Inflammatory macrophage treated with lipopolysaccharide for 4 hours (primary cell): ENCODE measurements at regions not wholly inside any gene's neighbourhood (a gene's known extent, or its start where the extent isn't known, plus 50 kb on each side); places are given as distances from the start of the nearest gene placed in this dataset.
"Not testable (repeated sequence)": the region's sequence is repeated elsewhere in the genome, so short reads cannot be mapped to it uniquely, and the experiment has no call there.

ENCODE experiments used
- DNase-seq: peaks from one replicate; pipeline ENCODE4 v3.0.0-alpha.2; 2020

DNA sequence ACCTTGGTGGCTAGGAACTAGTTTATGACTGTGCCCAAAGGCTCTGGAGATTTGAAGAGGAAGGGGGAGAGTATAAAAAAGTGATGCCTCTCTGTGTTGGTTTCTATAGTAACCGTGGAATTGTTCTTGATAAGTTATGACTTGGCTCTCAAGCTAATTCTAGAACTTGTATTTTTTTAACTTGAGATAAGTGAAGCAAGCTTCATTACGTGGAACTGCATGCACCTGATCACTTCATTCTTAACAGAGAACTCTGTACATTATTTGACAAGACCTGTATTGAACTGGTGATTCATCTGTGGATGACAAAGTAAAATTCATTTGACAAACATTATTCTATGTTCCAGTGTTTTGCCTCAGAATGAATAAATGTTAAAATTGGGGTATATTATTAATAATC, 1452.2 kb downstream of the REEP3 start:
- no peak for DNase-seq

DNA sequence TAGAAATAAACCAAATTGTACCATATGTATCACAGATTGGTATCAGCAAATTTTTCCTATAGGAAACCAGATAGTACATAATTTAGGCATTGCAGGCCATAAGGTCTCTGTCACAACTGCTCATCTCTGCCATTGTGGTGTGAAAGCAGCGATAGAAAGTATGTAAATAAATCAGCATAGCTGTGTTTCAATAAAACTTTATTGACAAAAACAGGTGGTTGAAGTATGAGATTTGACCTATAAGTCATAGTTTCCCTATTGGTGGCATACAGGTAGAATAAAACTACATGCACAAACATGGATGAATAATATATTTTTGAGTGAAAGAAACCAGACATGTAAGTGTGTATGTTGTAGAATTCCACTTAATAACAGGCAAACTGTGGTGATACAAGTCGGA, 1454.9 kb downstream of the REEP3 start:
- DNase-seq, result no peak

DNA sequence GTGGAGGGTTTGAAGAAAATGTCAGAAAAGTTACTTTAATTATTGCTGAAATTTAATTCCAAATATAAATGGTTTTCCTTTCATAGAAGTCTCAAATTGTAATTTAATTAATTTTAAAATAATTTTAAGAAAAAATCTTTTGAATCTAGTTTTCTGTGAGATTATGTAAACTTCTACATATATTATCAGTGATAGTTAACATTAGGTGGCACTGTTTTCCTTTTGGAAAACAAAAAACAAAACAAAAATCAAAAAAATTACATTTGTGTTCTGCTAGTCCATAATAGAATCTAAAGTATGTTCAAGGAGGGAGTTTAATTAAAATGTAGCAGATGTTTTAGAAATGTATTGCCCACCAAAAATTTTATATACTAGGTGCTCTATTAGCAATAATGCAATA, 1456.7 kb downstream of the REEP3 start:
- no peak for DNase-seq

DNA sequence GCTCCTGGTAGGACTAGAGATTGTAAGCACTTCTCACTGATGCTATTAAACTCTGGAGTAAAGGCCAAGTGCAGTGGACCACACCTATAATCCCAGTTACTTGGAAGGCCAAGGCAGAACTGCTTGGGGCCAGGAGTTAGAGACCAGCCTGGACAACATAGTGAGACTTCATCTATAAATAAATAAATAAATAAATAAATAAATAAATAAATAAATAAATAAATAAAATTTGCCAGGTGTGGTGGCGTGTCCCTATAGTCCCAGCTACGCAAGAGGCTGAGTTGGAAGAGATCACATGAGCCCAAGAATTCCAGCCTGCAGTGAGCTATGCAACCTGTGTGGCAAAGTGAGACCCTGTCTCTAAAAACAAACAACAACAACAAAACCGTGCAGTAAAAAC, 1475.7 kb downstream of the REEP3 start:
- DNase-seq, result no peak

DNA sequence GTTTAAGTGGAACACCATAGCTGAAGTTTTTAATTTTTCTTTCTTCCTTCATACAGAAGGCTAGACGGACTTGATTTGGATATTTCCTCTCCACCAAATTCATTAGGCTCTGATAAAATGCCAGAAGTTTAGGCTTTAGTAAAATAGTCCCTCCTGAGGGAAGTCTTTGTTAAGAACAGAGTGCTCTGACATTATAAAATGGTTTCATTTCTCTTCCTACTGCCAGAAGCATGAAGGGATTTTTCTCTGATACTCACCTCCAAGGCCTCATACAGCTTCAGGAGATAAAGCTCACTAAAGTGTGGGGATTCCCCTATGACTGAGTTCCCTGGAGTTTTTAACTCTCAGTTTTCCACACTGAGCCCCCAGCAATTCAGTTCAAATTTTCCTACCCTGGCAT, 1489.6 kb downstream of the REEP3 start:
- DNase-seq, result no peak

DNA sequence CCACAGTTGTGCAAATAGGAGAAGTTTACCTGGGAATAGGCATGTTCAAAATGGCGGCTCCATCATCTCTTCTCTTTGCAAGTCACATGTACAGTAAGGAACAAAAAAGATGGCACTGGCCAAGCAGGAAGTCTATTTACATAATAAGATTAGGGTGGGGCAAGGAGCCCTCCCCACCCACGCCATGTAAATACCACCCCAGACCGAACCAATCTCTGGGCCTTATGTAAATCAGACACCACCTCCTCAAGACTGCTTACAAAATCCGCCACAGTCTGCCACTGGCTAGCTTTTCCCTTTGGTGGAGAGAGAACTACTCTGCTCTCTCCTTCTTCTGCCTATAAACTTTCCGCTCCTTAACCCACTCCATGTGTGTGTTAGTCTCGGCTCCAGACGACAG, 1496.3 kb downstream of the REEP3 start:
- DNase-seq, result no peak

DNA sequence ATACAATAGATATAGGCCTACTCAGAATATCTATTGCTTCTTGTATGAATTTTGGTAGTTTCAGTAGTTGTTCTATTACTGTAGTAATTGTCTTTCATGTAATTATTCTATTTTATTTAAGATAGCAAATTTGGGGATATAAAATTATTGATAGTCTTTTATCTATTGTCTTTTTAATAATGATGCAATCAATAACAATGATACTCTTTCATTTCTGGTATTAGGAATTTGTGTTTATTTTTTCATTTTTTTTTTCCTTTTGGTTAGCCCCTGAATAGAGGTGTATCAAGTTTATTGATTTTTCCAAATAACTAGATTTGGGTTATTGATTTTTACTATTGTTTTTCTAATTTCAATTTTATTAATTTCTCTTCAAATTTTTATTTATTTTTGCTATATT, 1503.7 kb downstream of the REEP3 start:
- DNase-seq, result no peak

DNA sequence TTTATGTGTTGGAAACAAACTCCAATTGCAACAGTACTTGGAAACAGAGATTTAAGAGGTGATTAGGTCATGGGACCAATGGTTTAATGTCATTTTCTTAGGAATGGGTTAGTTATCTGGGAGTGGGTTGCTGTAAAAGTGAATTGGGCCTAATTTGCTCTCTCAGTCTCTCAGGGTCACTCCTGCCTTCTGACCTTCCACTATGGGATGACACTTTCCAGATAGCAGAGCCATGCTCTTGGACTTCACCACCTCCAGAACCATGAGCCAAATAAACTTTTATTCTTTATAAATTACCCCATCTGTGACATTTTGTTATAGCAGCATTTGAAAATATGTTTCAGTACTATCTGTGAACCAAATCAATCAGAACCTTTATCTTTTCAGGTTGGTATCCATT, 1509.1 kb downstream of the REEP3 start:
- no peak for DNase-seq

DNA sequence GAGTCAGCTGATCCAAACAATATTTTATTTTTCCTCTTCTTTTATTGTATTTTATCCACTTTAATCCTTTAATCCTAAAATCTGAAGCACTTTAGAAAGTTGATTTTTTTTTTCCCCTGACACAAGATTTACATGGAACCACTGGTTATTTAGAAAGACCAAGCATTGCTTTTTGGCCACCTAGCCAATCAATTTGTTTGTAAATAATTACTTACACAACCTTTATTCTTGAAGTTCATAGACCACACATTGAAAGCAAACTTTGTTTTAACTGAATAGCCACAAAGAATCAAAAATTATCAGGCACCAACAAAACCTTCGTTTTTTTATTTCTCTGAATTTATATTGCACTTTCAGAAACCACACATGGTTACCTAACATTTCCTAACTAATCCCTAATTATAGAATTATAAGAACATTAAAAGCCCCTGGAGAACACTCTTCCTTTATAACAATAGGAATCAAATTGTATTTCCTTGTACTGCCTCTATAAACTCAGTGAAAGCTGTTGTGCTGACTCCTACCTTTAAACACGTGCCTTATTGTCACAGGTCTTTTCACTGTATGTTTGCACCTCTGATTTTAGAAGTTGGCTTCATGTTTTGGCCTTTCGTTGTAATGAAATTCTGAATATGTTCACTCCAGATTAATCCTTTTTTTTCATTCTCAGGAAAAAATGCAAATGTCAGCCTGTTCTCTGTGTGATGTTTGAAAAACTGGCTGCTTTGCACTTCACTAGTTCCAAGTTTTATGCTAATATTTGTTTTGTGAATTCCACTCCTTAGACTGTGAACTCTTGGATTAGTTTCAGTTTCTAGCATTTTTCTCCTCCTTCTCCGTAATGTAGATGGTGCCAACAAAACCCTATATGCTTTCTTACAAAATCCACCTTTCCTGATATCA, 1511.9 kb downstream of the REEP3 start:
- DNase-seq, result no peak

DNA sequence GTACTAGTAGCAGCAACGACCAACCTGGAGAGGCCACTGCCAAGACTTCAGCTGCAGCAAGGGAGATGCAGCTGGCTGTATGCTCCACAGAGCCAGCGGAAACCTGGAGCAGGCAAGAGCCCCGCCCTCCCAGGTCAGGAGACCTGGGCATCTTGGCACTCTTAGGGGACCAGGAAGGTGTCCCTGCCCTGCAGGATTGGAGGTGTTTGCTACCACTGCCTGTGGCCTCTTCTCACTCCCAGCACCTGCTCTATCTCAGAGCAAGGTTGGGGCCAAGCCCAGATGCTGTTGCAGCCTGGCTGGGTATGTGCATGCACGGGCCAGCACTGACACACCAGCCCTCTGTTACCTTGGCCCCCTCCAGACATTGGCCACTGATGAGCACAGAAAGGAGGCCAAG, 1512.8 kb downstream of the REEP3 start:
- no peak for DNase-seq

DNA sequence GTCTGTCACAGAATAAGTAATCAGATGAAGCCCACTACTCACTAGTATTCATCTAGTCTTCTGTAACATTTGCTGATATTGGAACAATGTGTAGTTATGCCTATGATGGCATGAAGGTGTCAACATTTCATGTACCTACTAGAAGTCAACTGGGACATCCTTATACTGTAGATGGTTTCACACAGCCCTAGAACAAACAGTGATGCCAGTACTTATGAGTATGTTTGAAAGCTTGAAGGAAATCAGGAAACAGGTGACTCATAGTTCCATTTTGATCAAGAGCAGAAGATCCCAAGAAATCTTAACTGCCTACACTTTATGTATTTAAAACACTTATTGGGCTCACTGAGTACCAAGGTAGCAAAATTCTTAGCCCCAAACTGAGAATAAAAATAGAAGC, 1519.6 kb downstream of the REEP3 start:
- DNase-seq, result no peak

DNA sequence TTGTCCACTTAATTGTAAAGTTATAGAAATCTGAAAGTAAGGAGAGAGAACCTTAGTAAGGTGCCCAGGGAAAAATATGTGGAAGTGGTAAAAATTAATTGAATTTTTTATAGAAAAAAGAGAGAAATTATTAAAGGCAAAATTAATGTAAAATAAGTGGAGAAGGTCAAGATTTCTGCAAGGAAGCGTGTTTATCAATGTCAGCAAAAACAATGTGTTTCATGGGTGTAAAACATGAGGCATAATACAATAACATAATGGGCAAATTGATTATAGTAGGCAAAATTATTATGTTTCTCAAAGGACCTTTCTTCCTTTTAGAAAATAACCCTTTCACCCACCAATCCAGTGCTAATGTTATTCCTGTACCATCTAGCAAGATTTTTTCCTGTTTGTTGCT, 1520.1 kb downstream of the REEP3 start:
- no peak for DNase-seq

DNA sequence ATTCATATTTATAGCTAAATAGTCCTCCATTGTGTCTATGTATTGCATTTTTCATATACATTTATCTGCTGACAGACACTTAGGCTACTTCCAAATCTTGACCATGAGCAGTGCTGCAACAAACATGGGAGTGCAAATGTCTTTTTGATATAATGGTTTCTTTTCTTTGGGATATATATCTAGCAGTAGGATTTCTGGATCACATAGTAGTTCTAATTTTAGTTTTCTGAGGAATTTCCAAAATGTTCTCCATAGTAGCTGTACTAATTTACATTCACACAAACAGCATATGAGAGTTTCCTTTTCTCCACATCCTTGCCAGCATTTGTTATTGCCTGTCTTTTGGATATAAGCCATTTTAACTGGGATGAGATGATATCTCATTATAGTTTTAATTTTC, 1521.3 kb downstream of the REEP3 start:
- DNase-seq, result no peak

DNA sequence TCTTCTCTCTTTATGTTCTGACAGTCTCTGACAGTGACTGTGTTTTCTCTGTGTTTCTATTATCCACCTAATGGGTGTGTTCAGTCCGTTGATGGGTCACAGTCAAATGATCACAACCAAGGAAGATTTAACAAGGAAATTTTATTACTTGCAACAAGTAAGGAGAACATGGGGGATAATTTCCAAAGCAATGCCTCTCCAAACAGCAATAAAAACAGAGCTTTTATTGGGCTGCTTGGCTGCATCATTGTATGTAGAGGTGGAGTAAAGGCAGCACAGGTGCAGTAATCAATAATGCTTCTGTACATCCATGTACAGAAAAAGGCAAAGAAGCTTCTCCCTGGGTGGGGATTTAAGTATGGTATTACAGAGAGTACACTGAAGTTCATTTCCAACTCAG, 1525.6 kb downstream of the REEP3 start:
- DNase-seq, result no peak

DNA sequence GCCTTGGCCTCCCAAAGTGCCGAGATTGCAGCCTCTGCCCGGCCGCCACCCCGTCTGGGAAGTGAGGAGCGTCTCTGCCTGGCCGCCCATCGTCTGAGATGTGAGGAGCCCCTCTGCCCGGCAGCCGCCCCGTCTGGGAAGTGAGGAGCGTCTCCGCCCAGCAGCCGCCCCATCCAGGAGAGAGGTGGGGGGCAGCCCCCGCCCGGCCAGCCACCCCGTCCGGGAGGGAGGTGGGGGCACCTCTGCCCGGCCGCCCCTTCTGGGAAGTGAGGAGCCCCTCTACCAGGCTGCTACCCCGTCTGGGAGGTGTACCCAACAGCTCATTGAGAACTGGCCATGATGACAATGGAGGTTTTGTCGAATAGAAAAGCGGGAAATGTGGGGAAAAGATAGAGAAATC, 1530.9 kb downstream of the REEP3 start:
- not testable (repeated sequence) for DNase-seq

DNA sequence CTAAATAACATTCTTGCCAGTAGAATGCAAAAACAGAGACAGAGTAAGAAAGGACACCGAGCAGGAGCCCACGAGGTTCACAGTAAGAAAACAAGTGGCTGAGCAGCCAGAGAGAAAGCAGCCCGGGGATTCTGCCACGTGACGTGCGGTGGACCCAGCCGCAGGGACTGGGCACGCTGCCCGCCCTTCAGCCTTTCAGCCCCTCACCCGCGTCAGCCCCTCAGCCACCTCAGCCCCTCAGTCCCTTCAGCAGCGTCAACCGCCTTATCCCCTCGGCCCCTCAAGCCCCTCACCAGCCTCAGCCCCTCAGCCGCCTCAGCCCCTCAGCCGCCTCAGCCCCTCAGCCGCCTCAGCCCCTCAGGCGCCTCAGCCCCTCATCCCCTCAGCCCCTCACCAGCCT, 1532.2 kb downstream of the REEP3 start:
- DNase-seq, result not testable (repeated sequence)

DNA sequence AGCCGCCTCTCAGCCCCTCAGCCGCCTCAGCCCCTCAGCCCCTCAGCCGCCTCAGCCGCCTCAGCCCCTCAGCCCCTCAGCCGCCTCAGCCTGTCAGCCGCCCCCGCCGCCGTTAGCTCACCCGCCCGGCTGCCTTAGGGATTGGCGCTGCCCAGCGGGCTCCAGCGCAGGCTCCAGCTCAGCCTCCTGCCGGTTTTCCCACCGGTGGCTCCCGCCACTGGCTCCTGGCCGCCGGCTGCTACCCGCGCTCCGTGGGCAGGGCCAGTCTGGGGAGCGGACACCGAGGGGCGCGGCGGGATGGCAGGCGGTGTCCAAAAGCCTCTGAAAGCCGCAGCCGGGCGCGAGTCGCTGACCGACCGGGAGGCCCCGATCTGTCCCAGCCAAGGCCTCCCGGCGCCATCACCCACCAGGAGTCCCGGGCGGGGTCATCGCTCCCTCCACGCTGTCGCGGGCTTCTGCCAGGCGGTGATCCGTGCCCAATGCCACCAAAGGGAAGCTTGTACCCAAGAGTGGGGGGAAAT, 1532.7 kb downstream of the REEP3 start:
- DNase-seq, result not testable (repeated sequence)

DNA sequence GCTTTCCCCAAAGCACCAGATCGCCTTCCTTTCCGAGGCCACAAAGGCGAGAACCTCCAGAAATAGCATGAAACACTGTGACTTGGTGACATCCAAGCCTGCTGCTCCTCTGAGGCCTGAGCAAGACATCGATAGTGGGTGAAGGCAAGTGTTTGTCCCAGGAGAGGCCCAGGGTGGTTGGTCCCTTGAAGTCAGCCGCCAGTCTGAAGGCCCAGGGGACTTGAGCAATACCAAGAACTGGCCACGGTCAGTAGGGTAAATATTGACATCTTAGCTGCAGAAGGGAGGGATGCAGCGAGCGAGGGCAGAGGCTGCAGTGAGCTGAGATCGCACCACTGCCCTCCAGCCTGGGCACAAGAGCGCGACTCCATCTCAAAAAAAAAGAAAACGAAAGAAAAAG, 1533.5 kb downstream of the REEP3 start:
- DNase-seq, result not testable (repeated sequence)

DNA sequence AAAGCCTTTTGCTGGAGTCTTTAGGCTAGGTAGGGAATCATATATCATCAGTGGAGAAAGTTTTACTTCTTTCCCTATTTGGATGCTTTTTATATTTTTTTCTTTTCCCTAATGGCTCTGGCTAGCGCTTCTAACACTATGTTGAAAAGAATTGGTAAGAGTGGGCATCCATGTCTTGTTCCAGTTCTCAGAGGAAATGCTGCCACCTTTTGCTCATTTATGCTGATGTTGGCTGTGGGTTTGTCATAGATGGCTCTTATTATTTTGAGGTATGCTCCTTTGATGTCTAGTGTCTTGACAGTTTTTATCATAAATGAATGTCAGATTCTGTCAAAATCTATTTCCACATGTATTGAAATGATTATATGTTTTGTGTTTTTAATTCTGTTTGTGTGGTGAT, 1544.1 kb downstream of the REEP3 start:
- DNase-seq, result no peak

DNA sequence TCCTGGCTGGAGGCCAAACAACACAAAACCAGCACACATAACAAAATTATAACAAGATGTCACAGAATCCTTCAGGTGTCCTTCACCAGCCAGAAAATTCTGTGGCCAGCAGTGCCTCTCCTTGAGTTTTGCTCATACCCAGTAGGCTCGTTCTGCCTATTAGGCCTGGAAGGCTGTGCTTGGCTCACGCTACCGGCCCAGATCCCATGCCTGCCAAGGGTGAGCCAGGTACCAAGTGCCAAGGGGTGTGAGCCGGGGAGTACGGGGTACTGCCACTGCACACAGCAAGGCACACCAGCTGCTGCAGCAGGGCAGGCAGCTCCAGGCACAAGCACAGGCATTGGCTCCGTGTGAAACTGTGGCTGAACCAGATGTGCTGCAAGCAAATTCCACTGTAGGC, 1562.0 kb downstream of the REEP3 start:
- DNase-seq, result no peak

DNA sequence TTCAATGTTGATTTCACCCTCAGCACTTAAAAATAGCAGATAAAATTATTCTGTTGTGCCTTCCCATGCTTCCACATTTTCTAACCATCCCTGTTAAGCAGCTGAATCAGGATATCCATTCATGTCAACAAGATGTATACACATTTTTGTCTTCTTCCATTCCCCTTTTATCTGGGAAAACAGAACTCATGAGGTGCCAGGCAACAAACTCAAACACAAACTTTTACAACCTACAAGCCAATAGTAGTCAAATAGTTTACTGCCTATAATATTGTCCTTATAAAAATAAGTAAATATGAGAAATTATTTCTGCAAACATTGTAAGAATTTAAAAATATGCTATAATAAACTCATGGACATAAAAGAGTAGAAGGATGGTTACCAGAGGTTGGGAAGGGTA, 1569.8 kb downstream of the REEP3 start:
- no peak for DNase-seq

DNA sequence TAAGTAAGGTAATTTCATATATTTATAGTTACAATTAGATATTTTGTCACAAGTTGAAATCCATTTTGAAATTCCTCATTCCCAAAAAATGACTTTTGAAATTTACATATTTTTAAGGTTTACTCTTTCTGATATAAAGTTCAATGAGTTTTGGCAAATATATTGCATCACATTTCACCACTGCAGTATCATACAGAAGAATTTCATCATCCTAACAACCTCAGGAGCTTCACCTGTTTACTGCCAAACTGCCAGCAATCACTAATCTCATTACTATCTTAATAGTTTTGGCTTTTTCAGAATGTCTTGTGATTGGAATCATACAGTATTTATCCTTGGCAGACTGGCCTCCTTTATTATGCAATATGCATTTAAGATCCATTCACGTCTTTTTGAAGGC, 1578.9 kb downstream of the REEP3 start:
- no peak for DNase-seq

DNA sequence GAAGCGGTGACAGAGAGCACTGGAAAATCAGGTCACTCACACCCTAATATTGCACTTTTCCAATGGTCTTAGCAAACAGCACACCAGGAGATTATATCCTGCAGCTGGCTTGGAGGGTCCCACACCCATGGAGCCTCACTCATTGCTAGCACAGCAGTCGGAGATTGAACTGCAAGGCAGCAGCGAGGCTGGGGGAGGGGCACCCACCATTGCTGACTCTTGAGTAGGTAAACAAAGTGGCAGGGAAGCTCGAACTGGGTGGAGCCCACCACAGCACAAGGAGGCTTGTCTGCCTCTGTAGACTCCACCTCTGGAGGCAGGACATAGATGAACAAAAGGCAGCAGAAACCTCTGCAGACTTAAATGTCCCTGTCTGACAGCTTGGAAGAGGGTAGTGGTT, 1579.7 kb downstream of the REEP3 start:
- DNase-seq, result not testable (repeated sequence)

DNA sequence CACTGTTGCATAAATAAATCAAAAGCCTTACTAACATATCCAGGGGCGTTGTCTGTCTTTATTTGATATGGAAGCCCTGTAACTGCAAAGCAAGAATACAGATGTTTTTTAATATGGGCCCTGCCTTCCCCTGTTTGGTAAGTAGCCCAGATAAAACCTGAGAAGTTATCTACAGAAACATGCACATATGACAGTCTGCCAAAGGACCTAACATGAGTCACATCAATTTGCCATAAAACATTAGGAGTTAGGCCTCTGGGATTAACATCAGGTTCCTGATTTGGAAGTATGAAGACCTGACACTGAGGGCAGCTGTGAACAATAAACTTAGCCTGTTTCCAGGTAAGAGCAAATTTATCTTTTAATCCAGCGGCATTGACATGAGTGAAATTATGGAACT, 1588.8 kb downstream of the REEP3 start:
- no peak for DNase-seq

DNA sequence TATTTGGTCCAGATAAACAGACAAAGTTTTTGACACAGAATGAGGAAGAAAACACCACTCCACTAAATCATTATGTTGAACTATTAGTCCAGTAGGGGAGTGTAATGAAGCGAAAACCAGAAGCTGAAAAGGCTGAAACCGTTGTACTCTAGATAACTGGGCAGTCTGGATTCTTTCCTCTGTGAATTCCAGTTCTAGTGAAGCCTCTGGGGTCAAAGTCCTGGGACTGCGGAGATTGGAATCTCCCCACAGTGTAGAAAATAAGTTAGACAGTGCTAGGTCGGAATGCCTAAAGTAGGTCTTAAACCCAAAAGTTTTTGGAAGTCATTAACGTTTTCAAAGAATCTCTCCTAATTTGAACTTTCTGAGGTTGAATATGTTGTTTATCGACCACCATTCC, 1589.9 kb downstream of the REEP3 start:
- DNase-seq, result not testable (repeated sequence)
